Pancreas (tissue), 10 donors: ENCODE measurements at regions not wholly inside any gene's neighbourhood (a gene's known extent, or its start where the extent isn't known, plus 50 kb on each side); places are given as distances from the start of the nearest gene placed in this dataset.
A peak's percentile ranks its signal among the peaks of the same experiment; 100 is the strongest.

Experiments used
- ATAC-seq, 4 donors: fragments of 200-7000 bp; cut with Tn5 transposase; one replicate each; pipeline versions ENCODE4 v1.8.0 to v1.9.1; 2020; ENCODE audit warnings: mild to moderate bottlenecking in 4 of 4, moderate library complexity in 4 of 4
- DNase-seq, 6 donors: peaks; one replicate each; pipeline ENCODE4 v3.0.0-alpha.2; 2020
- FAIRE-seq: peaks from 2 replicates; lab custom pipeline; 2012; peaks lifted over from hg19 to GRCh38; lab: Jason Lieb, UNC
- H3K27ac ChIP-seq, 4 donors: fragments of 200-600 bp; sonication (generic); 1 replicate in 3 of 4; 2 replicates in 1 of 4; pipeline versions ENCODE4 v1.5.0 to v1.8.0; 2020
- H3K27me3 ChIP-seq, 4 donors: fragments of 200-600 bp; one replicate each; pipeline ENCODE4 v1.8.0; 2021
- H3K36me3 ChIP-seq, 3 donors: fragments of 200-600 bp; sonication (generic) in 1 of 3; one replicate each; pipeline versions ENCODE4 v1.5.0 to v1.8.0; 2020 to 2021
- H3K4me1 ChIP-seq, 3 donors: fragments of 200-600 bp; one replicate each; pipeline ENCODE4 v1.8.0; 2021
- H3K4me3 ChIP-seq, 4 donors: fragments of 200-600 bp; sonication (generic) in 2 of 4; one replicate each; pipeline versions ENCODE4 v1.5.0 to v1.8.0; 2020 to 2021
- H3K9me3 ChIP-seq, 4 donors: fragments of 200-600 bp; one replicate each; pipeline ENCODE4 v1.8.0; 2021
- WGBS, 2 donors: extraction: QIAGEN DNeasy Blood & Tissue Kit; methylation state at CpG; one replicate each; pipeline ENCODE4 v1.1.7; 2013; 5-methylcytosine and 5-hydroxymethylcytosine counted together
- intact Hi-C, 3 donors: fragments of 100-400 bp; cut with DNase I; formaldehyde crosslinking; loops; one replicate each; pipeline versions ENCODE4 v1.11.1 to v1.14.2; 2022
- TF ChIP-seq, protein P1 (sequence below), 4 donors: fragments of 200-600 bp; sonication (generic) in 3 of 4; IDR thresholded peaks; one replicate each; pipeline versions ENCODE4 v1.5.0 to v1.8.0; 2021; ENCODE audit warnings: antibody characterized with exemption in 4 of 4
- donor health status: healthy with polysubstance abuse.
- donor health status: DM: no; HTN: no; CAD: no; lungs with moderate emphysema.
- donor health status: DM: no; HTN: no; CAD: no.
- donor health status: control.
- donor health status: control.
- donor health status: Bipolar disorder and iron deficiency.
- donor health status: DM: yes; HTN: yes; CAD: no.
- donor health status: DM: no; HTN: no; CAD: no.
- donor health status: DM: no; HTN: no; CAD: no.
- donor health status: DM: yes; HTN: yes; CAD: no.

DNA sequence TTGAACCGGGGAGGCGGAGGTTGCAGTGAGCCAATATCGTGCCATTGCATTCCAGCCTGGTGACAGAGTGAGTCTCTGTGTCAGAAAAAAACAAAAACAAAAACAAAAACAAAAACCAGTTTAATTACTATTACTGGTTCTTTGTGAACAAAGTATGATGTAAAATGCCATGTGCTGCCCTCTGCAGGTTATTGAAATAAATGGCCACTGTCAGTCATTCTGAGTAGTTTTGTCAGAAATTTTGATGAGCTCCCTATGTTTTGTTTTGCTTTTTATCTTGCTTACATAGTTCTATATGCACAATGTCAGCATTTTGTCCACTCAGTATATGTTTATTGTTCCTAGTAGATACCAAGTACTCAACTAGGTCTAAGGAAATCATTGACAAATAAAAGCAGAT lies 423.6 kb upstream of the CHST9 start:
- TF ChIP-seq, protein P1, sequence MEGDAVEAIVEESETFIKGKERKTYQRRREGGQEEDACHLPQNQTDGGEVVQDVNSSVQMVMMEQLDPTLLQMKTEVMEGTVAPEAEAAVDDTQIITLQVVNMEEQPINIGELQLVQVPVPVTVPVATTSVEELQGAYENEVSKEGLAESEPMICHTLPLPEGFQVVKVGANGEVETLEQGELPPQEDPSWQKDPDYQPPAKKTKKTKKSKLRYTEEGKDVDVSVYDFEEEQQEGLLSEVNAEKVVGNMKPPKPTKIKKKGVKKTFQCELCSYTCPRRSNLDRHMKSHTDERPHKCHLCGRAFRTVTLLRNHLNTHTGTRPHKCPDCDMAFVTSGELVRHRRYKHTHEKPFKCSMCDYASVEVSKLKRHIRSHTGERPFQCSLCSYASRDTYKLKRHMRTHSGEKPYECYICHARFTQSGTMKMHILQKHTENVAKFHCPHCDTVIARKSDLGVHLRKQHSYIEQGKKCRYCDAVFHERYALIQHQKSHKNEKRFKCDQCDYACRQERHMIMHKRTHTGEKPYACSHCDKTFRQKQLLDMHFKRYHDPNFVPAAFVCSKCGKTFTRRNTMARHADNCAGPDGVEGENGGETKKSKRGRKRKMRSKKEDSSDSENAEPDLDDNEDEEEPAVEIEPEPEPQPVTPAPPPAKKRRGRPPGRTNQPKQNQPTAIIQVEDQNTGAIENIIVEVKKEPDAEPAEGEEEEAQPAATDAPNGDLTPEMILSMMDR (IDR thresholded peaks at IDR 0.05) = no peak

DNA sequence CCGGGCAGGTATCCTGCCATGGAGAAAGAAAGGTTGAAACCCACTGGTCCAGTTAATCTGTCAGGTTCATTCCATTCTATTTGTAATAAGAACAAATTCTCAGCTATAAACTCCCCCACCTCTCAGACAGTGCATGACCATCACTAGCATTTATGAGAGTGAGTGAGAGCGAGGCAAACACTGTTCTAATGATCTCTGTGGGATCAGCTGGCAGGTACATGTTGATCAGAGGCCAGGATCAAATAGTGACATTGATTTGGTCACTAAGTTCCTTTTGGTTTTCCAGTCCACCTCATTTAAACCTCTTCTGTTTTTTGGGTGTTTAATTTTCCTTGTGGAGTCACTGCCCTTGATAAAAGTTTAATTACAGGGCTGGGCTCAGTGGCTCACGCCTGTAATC lies 423.1 kb upstream of the CHST9 start:
- H3K27ac ChIP-seq = no peak overlapping the region
- H3K27me3 ChIP-seq = no peaks in the 10 kb centered on the region
- TF ChIP-seq, protein P1 (IDR thresholded peaks at IDR 0.05) = no peak
- no peaks in the 10 kb centered on the region for H3K36me3 ChIP-seq
- intact Hi-C loops = loop anchor here in 1 of 3 donors (10.0 kb wide), 1 partner anchor 147 kb away; no protein-coding TSS in a partner anchor
- WGBS, 2 donors = 81 to 91% methylated on average over 3 of the region's 3 CpGs
- DNase-seq (no peak), ATAC-seq (no peak), FAIRE-seq (no peak)
- H3K4me1 ChIP-seq = peaks cover 0 to 5% (median 0%) of the 10 kb centered on the region in 3 donors
- no peaks in the 10 kb centered on the region for H3K9me3 ChIP-seq
- no peak overlapping the region for H3K4me3 ChIP-seq

More for the DNA sequence above, 423.6 kb upstream of the CHST9 start:
- Histone ChIP-seq H3K4me1 (peaks cover 0 to 5% (median 0%) of the 10 kb centered on the region in 3 donors), H3K27ac (no peak overlapping the region), H3K27me3 (no peaks in the 10 kb centered on the region), H3K9me3 (no peaks in the 10 kb centered on the region), H3K36me3 (no peaks in the 10 kb centered on the region), H3K4me3 (no peak overlapping the region)
- 83 to 91% methylated on average over 3 of the region's 3 CpGs for whole genome bisulfite sequencing, 2 donors
- intact Hi-C loops = loop anchor here in 1 of 3 donors (10.0 kb wide), 1 partner anchor 146 kb away; no protein-coding TSS in a partner anchor
- DNase-seq (no peak), ATAC-seq (no peak), FAIRE-seq (no peak)

DNA sequence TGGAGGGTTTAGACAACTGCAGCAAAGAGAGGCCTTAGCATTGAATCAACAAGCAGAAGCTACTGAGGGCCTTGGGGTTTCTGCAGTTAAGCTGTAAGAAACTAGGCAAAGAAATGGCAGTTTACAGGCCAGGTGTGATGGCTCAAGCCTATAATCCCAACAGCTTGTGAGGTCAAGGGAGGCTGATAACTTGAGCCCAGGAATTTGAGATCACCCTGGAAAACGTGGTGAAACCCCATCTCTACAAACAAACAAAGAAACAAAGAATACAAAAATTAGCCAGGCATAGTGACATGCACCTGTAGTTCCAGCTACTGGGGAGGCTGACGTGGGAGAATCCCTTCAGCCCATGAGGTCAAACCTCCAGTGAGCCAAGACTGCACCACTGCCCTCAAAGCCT lies 421.6 kb upstream of the CHST9 start:
- peaks cover 0 to 5% (median 0%) of the 10 kb centered on the region in 3 donors for H3K4me1 ChIP-seq
- no peak overlapping the region for H3K4me3 ChIP-seq
- no peaks in the 10 kb centered on the region for H3K9me3 ChIP-seq
- H3K36me3 ChIP-seq = no peaks in the 10 kb centered on the region
- intact Hi-C loops = loop anchor here in 1 of 3 donors (10.0 kb wide), 1 partner anchor 148 kb away; no protein-coding TSS in a partner anchor
- H3K27me3 ChIP-seq = no peaks in the 10 kb centered on the region
- WGBS, 2 donors = 65 to 76% methylated on average over 2 of the region's 2 CpGs
- DNase-seq (no peak), FAIRE-seq (no peak), ATAC-seq (no peak)
- TF ChIP-seq, protein P1 (IDR thresholded peaks at IDR 0.05) = no peak
- H3K27ac ChIP-seq = no peak overlapping the region

DNA sequence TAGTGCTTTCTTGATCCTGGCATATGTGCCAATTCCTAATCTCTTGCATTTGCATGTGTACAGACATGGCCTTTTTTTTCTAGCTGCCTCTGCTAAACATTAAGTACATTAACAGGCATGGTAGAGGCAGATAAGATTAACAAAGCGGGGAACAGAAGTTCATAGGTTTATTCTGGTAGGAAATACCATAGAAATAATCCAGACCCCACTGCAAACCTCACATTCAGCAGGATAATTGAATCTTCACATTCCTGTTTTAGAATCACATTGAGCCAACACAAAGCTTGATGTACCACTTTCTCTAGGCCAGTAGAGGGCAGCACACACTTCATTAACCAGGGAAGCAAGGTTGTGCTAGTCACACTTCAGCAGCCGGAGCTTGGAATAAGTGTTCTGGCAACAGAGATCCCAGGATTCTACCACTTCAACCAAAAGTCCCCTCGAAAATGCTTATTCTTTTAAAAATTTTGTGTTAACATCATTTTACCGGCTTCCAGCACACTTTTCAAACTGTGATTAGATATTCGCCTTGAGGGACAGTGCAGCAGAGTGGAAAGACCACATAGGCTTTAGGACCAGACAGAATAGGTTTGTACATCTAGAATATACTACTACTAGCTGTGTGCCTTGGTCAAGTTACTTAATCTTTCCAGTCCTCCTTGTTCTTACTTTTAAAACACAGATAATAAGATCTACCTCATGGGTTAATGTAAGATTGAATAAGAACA lies 420.2 kb upstream of the CHST9 start:
- TF ChIP-seq, protein P1 (IDR thresholded peaks at IDR 0.05) = peak; percentile 67 to 76 (median 72)
- FAIRE-seq = peak; percentile 9
- H3K27me3 ChIP-seq = no peaks in the 10 kb centered on the region
- 20 to 21% methylated on average over 5 of the region's 5 CpGs for WGBS, 2 donors
- no peak overlapping the region for H3K27ac ChIP-seq
- peaks cover 0 to 5% (median 0%) of the 10 kb centered on the region in 3 donors for H3K4me1 ChIP-seq
- peak in 4 of 6 donors; percentile 29 to 67 (median 48) for DNase-seq
- no peaks in the 10 kb centered on the region for H3K9me3 ChIP-seq
- H3K4me3 ChIP-seq = no peak overlapping the region
- H3K36me3 ChIP-seq = no peaks in the 10 kb centered on the region
- peak; percentile 85 to 99 (median 97) for ATAC-seq
- intact Hi-C loops = loop anchor here in 1 of 3 donors (10.0 kb wide), 1 partner anchor 150 kb away; no protein-coding TSS in a partner anchor

DNA sequence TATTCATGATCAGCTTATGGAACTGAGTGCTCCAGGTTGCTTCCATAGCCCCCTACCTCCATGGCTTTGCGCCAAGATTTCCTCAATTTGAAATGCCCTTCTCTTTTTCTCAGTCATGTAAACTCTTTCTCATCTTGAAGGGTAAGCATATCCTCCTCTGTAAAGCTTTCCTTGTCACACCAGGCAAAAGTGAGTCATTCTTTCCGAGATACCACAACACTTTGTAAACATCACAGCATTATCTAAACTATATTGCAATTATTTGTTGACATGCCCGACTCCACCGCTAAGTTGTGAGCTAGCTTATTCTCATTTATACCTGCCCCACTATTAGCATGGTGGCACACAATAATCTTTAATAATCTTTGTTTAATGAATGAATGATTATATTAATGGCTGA lies 419.5 kb upstream of the CHST9 start:
- Histone ChIP-seq H3K4me1 (peaks cover 0 to 5% (median 0%) of the 10 kb centered on the region in 3 donors), H3K9me3 (no peaks in the 10 kb centered on the region), H3K27me3 (no peaks in the 10 kb centered on the region), H3K27ac (no peak overlapping the region), H3K4me3 (no peak overlapping the region), H3K36me3 (no peaks in the 10 kb centered on the region)
- DNase-seq (no peak), FAIRE-seq (no peak), ATAC-seq (peak; percentile 48 to 74 (median 70))
- TF ChIP-seq, protein P1 (IDR thresholded peaks at IDR 0.05) = no peak
- intact Hi-C loops = loop anchor here in 1 of 3 donors (10.0 kb wide), 1 partner anchor 150 kb away; no protein-coding TSS in a partner anchor
- 29 to 34% methylated on average over 4 of the region's 4 CpGs for WGBS, 2 donors
